Activated CD8-positive, alpha-beta memory T cell treated with anti-CD3 and anti-CD28 coated beads, Interleukin-2, amount 10 ng/mL, durations not matched to agents 7 days and 5 days (primary cell): ENCODE measurements at regions not wholly inside any gene's neighbourhood (a gene's known extent, or its start where the extent isn't known, plus 50 kb on each side); places are given as distances from the start of the nearest gene placed in this dataset.

Source experiments
- ATAC-seq: fragments of 150-1000 bp; cut with Tn5 transposase; one replicate; pipeline ENCODE4 v1.10.0; 2021; ENCODE audit warnings: moderate library complexity
- CTCF ChIA-PET: fragments of 350-600 bp; sonication (Branson Sonifier 250); formaldehyde crosslinking; loops from one replicate; lab custom pipeline; 2021; ENCODE audit warnings: antibody characterized with exemption; lab: Charles Lee
- DNase-seq: peaks from one replicate; pipeline ENCODE4 v3.0.0-alpha.2; 2020
- H3K27ac Mint-ChIP-seq: one replicate; pipeline ENCODE4 v1.8.0; 2021; ENCODE audit warnings: mild to moderate bottlenecking, mixed read lengths
- H3K27me3 Mint-ChIP-seq: one replicate; pipeline ENCODE4 v1.8.0; 2021; ENCODE audit warnings: mixed read lengths
- H3K36me3 Mint-ChIP-seq: one replicate; pipeline ENCODE4 v1.8.0; 2021; ENCODE audit warnings: mild to moderate bottlenecking, mixed read lengths
- H3K4me1 Mint-ChIP-seq: one replicate; pipeline ENCODE4 v1.8.0; 2021; ENCODE audit warnings: mixed read lengths
- H3K4me3 Mint-ChIP-seq: one replicate; pipeline ENCODE4 v1.8.0; 2021; ENCODE audit warnings: mild to moderate bottlenecking, moderate library complexity, mixed read lengths
- H3K9me3 Mint-ChIP-seq: one replicate; pipeline ENCODE4 v1.8.0; 2022; ENCODE audit warnings: low read depth, mixed read lengths

- ATAC-seq (no peak), DNase-seq (no peak)
- peaks cover 4% of the 10 kb centered on the region for H3K36me3 Mint-ChIP-seq
- peaks cover 3% of the 10 kb centered on the region for H3K9me3 Mint-ChIP-seq
- CTCF ChIA-PET, result interaction anchor here (0.5 to 2.8 kb wide), 12 partner anchors 9 to 509 kb away, joined by 3 to 11 read pairs (median 4); partner anchors contain the start of genes FRMD6 and GNG2
- H3K4me1 Mint-ChIP-seq, result peaks cover 10% of the 10 kb centered on the region
- H3K4me3 Mint-ChIP-seq, result no peak overlapping the region
- H3K27ac Mint-ChIP-seq, result no peak overlapping the region
- peaks cover 55% of the 10 kb centered on the region for H3K27me3 Mint-ChIP-seq
Observed at GRCh38 chr14:51780741-51781140, 79.7 kb upstream of the GNG2 start.

GRCh38 chr14:51781381-51781780 is 79.0 kb upstream of the GNG2 start:
- DNase-seq, result no peak
- peaks cover 58% of the 10 kb centered on the region for H3K27me3 Mint-ChIP-seq
- CTCF ChIA-PET, result interaction anchor here (1.1 to 2.8 kb wide), 4 partner anchors 24 to 497 kb away, joined by 3 to 11 read pairs (median 8); partner anchors contain the start of gene FRMD6
- H3K36me3 Mint-ChIP-seq, result peaks cover 6% of the 10 kb centered on the region
- peaks cover 9% of the 10 kb centered on the region for H3K9me3 Mint-ChIP-seq
- peaks cover 8% of the 10 kb centered on the region for H3K4me1 Mint-ChIP-seq
- no peak overlapping the region for H3K27ac Mint-ChIP-seq
- no peak overlapping the region for H3K4me3 Mint-ChIP-seq
- no peak for ATAC-seq

- peaks cover 11% of the 10 kb centered on the region for H3K36me3 Mint-ChIP-seq
- peaks cover 14% of the 10 kb centered on the region for H3K9me3 Mint-ChIP-seq
- CTCF ChIA-PET, result no interaction called here
- H3K27ac Mint-ChIP-seq, result no peak overlapping the region
- no peak overlapping the region for H3K4me3 Mint-ChIP-seq
- DNase-seq, result no peak
- H3K4me1 Mint-ChIP-seq, result peaks cover 8% of the 10 kb centered on the region
- no peak for ATAC-seq
- peaks cover 65% of the 10 kb centered on the region for H3K27me3 Mint-ChIP-seq
Observed at GRCh38 chr14:51782435-51782834, 78.0 kb upstream of the GNG2 start.

GRCh38 chr14:51783765-51784164 is 76.6 kb upstream of the GNG2 start:
- DNase-seq, result no peak
- H3K27me3 Mint-ChIP-seq, result peaks cover 60% of the 10 kb centered on the region
- peaks cover 14% of the 10 kb centered on the region for H3K9me3 Mint-ChIP-seq
- CTCF ChIA-PET, result no interaction called here
- H3K4me3 Mint-ChIP-seq, result no peak overlapping the region
- no peak overlapping the region for H3K27ac Mint-ChIP-seq
- peaks cover 11% of the 10 kb centered on the region for H3K36me3 Mint-ChIP-seq
- ATAC-seq, result no peak
- peaks cover 8% of the 10 kb centered on the region for H3K4me1 Mint-ChIP-seq

GRCh38 chr14:51784466-51784865 is 75.9 kb upstream of the GNG2 start:
- DNase-seq (no peak), ATAC-seq (no peak)
- H3K27me3 Mint-ChIP-seq, result peaks cover 65% of the 10 kb centered on the region
- peaks cover 11% of the 10 kb centered on the region for H3K36me3 Mint-ChIP-seq
- H3K4me3 Mint-ChIP-seq, result no peak overlapping the region
- H3K4me1 Mint-ChIP-seq, result peaks cover 8% of the 10 kb centered on the region
- peaks cover 14% of the 10 kb centered on the region for H3K9me3 Mint-ChIP-seq
- no peak overlapping the region for H3K27ac Mint-ChIP-seq
- CTCF ChIA-PET, result interaction anchor here (1.4 kb wide), 1 partner anchor 8 kb away, joined by 4 read pairs; no protein-coding TSS in a partner anchor

- Mint-ChIP-seq H3K27me3 (peaks cover 68% of the 10 kb centered on the region), H3K36me3 (peaks cover 11% of the 10 kb centered on the region), H3K27ac (no peak overlapping the region), H3K9me3 (peaks cover 14% of the 10 kb centered on the region), H3K4me1 (peaks cover 4% of the 10 kb centered on the region), H3K4me3 (no peak overlapping the region)
- CTCF ChIA-PET, result no interaction called here
- ATAC-seq (no peak), DNase-seq (no peak)
Observed at GRCh38 chr14:51786227-51786626, 74.2 kb upstream of the GNG2 start.

GRCh38 chr14:51787352-51787751 is 73.1 kb upstream of the GNG2 start:
- DNase-seq (no peak), ATAC-seq (no peak)
- no peak overlapping the region for H3K4me3 Mint-ChIP-seq
- peaks cover 11% of the 10 kb centered on the region for H3K36me3 Mint-ChIP-seq
- H3K4me1 Mint-ChIP-seq, result peaks cover 4% of the 10 kb centered on the region
- CTCF ChIA-PET, result interaction anchor here (1.5 kb wide), 1 partner anchor 8 kb away, joined by 3 read pairs; no protein-coding TSS in a partner anchor
- H3K27ac Mint-ChIP-seq, result no peak overlapping the region
- peaks cover 65% of the 10 kb centered on the region for H3K27me3 Mint-ChIP-seq
- peaks cover 14% of the 10 kb centered on the region for H3K9me3 Mint-ChIP-seq

- Mint-ChIP-seq H3K4me1 (no peaks in the 10 kb centered on the region), H3K36me3 (peaks cover 11% of the 10 kb centered on the region), H3K9me3 (peaks cover 14% of the 10 kb centered on the region), H3K27ac (no peak overlapping the region), H3K4me3 (no peak overlapping the region), H3K27me3 (peaks cover 55% of the 10 kb centered on the region)
- ATAC-seq, result no peak
- DNase-seq, result no peak
- CTCF ChIA-PET, result no interaction called here
Observed at GRCh38 chr14:51789114-51789513, 71.3 kb upstream of the GNG2 start.

- Mint-ChIP-seq H3K4me3 (no peak overlapping the region), H3K4me1 (no peaks in the 10 kb centered on the region), H3K36me3 (peaks cover 11% of the 10 kb centered on the region), H3K9me3 (peaks cover 14% of the 10 kb centered on the region), H3K27me3 (peaks cover 51% of the 10 kb centered on the region), H3K27ac (no peak overlapping the region)
- CTCF ChIA-PET, result interaction anchor here (1.1 kb wide), 1 partner anchor 9 kb away, joined by 3 read pairs; no protein-coding TSS in a partner anchor
- no peak for ATAC-seq
- DNase-seq, result no peak
Observed at GRCh38 chr14:51789596-51789995, 70.8 kb upstream of the GNG2 start.

GRCh38 chr14:51792809-51793208 is 67.6 kb upstream of the GNG2 start:
- H3K36me3 Mint-ChIP-seq, result no peaks in the 10 kb centered on the region
- no peaks in the 10 kb centered on the region for H3K4me1 Mint-ChIP-seq
- DNase-seq, result no peak
- H3K27ac Mint-ChIP-seq, result no peak overlapping the region
- H3K27me3 Mint-ChIP-seq, result peaks cover 29% of the 10 kb centered on the region
- no peak overlapping the region for H3K4me3 Mint-ChIP-seq
- ATAC-seq, result no peak
- CTCF ChIA-PET, result no interaction called here
- H3K9me3 Mint-ChIP-seq, result no peaks in the 10 kb centered on the region

- CTCF ChIA-PET, result interaction anchor here (2.8 kb wide), 1 partner anchor 25 kb away, joined by 6 read pairs; no protein-coding TSS in a partner anchor
- H3K27ac Mint-ChIP-seq, result no peak overlapping the region
- no peak for ATAC-seq
- H3K4me3 Mint-ChIP-seq, result no peak overlapping the region
- DNase-seq, result no peak
- H3K36me3 Mint-ChIP-seq, result no peaks in the 10 kb centered on the region
- peaks cover 7% of the 10 kb centered on the region for H3K27me3 Mint-ChIP-seq
- no peaks in the 10 kb centered on the region for H3K4me1 Mint-ChIP-seq
- H3K9me3 Mint-ChIP-seq, result peaks cover 9% of the 10 kb centered on the region
Observed at GRCh38 chr14:51805541-51805940, 54.9 kb upstream of the GNG2 start.

GRCh38 chr14:51806026-51807023 is 54.1 kb upstream of the GNG2 start:
- H3K4me3 Mint-ChIP-seq, result no peak overlapping the region
- H3K36me3 Mint-ChIP-seq, result no peaks in the 10 kb centered on the region
- no peaks in the 10 kb centered on the region for H3K4me1 Mint-ChIP-seq
- H3K9me3 Mint-ChIP-seq, result peaks cover 9% of the 10 kb centered on the region
- H3K27me3 Mint-ChIP-seq, result peaks cover 7% of the 10 kb centered on the region
- no peak for ATAC-seq
- no peak for DNase-seq
- CTCF ChIA-PET, result interaction anchor here (2.8 kb wide), 1 partner anchor 26 kb away, joined by 6 read pairs; no protein-coding TSS in a partner anchor
- H3K27ac Mint-ChIP-seq, result no peak overlapping the region

- H3K36me3 Mint-ChIP-seq, result no peaks in the 10 kb centered on the region
- CTCF ChIA-PET, result no interaction called here
- no peak overlapping the region for H3K4me3 Mint-ChIP-seq
- no peaks in the 10 kb centered on the region for H3K4me1 Mint-ChIP-seq
- DNase-seq (no peak), ATAC-seq (no peak)
- peaks cover 3% of the 10 kb centered on the region for H3K27me3 Mint-ChIP-seq
- H3K9me3 Mint-ChIP-seq, result peaks cover 9% of the 10 kb centered on the region
- H3K27ac Mint-ChIP-seq, result no peak overlapping the region
Observed at GRCh38 chr14:51807356-51807755, 53.1 kb upstream of the GNG2 start.
